NCI-H226 (cell line): ENCODE measurements at regions not wholly inside any gene's neighbourhood (a gene's known extent, or its start where the extent isn't known, plus 50 kb on each side); places are given as distances from the start of the nearest gene placed in this dataset.
A peak's percentile ranks its signal among the peaks of the same experiment; 100 is the strongest.
"Not testable (repeated sequence)": the region's sequence is repeated elsewhere in the genome, so short reads cannot be mapped to it uniquely, and the experiment has no call there.

Source experiments
- DNase-seq: peaks from one replicate; pipeline ENCODE4 v3.0.0-alpha.2; 2015

- no peak for DNase-seq
Observed at GRCh38 chr4:38279650-38280322, 319.6 kb downstream of the PTTG2 start.

GRCh38 chr4:38280323-38280706 is 320.1 kb downstream of the PTTG2 start:
- DNase-seq: no peak

GRCh38 chr4:38281371-38282071 is 321.3 kb downstream of the PTTG2 start:
- no peak for DNase-seq

GRCh38 chr4:38283724-38284123 is 323.5 kb downstream of the PTTG2 start:
- no peak for DNase-seq

- no peak for DNase-seq
Observed at GRCh38 chr4:38284294-38285030, 324.3 kb downstream of the PTTG2 start.

GRCh38 chr4:38287101-38287851 is 327.1 kb downstream of the PTTG2 start:
- no peak for DNase-seq

GRCh38 chr4:38289553-38289952 is 329.4 kb downstream of the PTTG2 start:
- no peak for DNase-seq

GRCh38 chr4:38290366-38290765 is 330.2 kb downstream of the PTTG2 start:
- DNase-seq: peak; percentile 70

GRCh38 chr4:38290914-38291313 is 330.7 kb downstream of the PTTG2 start:
- no peak for DNase-seq

GRCh38 chr4:38292529-38292928 is 332.3 kb downstream of the PTTG2 start:
- no peak for DNase-seq

GRCh38 chr4:38294238-38294637 is 334.0 kb downstream of the PTTG2 start:
- no peak for DNase-seq

GRCh38 chr4:38297061-38297460 is 336.9 kb downstream of the PTTG2 start:
- no peak for DNase-seq

- DNase-seq: no peak
Observed at GRCh38 chr4:38298868-38299713, 338.9 kb downstream of the PTTG2 start.

GRCh38 chr4:38302910-38303309 is 342.7 kb downstream of the PTTG2 start:
- no peak for DNase-seq

GRCh38 chr4:38304460-38304859 is 344.3 kb downstream of the PTTG2 start:
- DNase-seq: not testable (repeated sequence)

- no peak for DNase-seq
Observed at GRCh38 chr4:38306482-38307071, 346.4 kb downstream of the PTTG2 start.

GRCh38 chr4:38308728-38309311 is 348.6 kb downstream of the PTTG2 start:
- DNase-seq: peak; percentile 48

GRCh38 chr4:38309471-38309870 is 349.3 kb downstream of the PTTG2 start:
- DNase-seq: no peak

- no peak for DNase-seq
Observed at GRCh38 chr4:38310446-38311043, 350.3 kb downstream of the PTTG2 start.

- peak; percentile 24 for DNase-seq
Observed at GRCh38 chr4:38311495-38312126, 351.4 kb downstream of the PTTG2 start.
